ENCODE measurements at regions not wholly inside any gene's neighbourhood (a gene's known extent, or its start where the extent isn't known, plus 50 kb on each side); places are given as distances from the start of the nearest gene placed in this dataset.

- FAIRE-seq (no peak), DNase-seq (ENCODE audit: low read depth in 1 of 2, low spot score in 2 of 2) (no peak)
- no peaks in the 10 kb centered on the region; a peak in 1 of 8 replicates for H3K36me3 ChIP-seq (ENCODE audit: control insufficient read depth in 2 of 4, insufficient read depth in 4 of 4, low read length in 3 of 4)
- H3K56ac ChIP-seq (replicated peaks; ENCODE audit: insufficient read length, low read depth, low read length) = no peak overlapping the region
- no peak overlapping the region for H4K5ac ChIP-seq (ENCODE audit: insufficient read length, low read depth, low read length)
- H2BK5ac ChIP-seq (ENCODE audit: low read depth, low read length) = no peak overlapping the region
- H3K79me1 ChIP-seq (ENCODE audit: low read depth, low read length) = no peaks in the 10 kb centered on the region
- no peak overlapping the region for H2BK15ac ChIP-seq (ENCODE audit: low read length)
- H2BK120ac ChIP-seq (replicated peaks; ENCODE audit: low read depth, low read length) = peak overlapping the region; percentile 12
- H2AK5ac ChIP-seq (ENCODE audit: low read depth, low read length) = no peak overlapping the region
- POLR2A ChIA-PET (ENCODE audit: partially characterized antibody) = no interaction called here
- H4K8ac ChIP-seq (ENCODE audit: extremely low read depth, insufficient read depth, low read length) = no peak overlapping the region
- H3K23ac ChIP-seq (ENCODE audit: insufficient read length) = no peak overlapping the region
- H3K27ac ChIP-seq (ENCODE audit: low read depth, low read length) = no peak overlapping the region
- no peaks in the 10 kb centered on the region for H4K20me1 ChIP-seq (replicated peaks in 1 of 2; ENCODE audit: control insufficient read depth in 1 of 2, insufficient read depth in 2 of 2, low read length in 2 of 2)
- H2BK12ac ChIP-seq (ENCODE audit: low read depth, low read length) = no peak overlapping the region
- no peaks in the 10 kb centered on the region for H3K79me2 ChIP-seq (ENCODE audit: control insufficient read depth in 1 of 2, insufficient read depth in 2 of 2, low read length in 2 of 2)
- H3K27me3 ChIP-seq (replicated peaks in 1 of 4; ENCODE audit: control insufficient read depth in 3 of 4, extremely low read depth in 1 of 4, insufficient read depth in 3 of 4, low read length in 3 of 4) = no peaks in the 10 kb centered on the region; a peak in 2 of 7 replicates
- peaks cover 2 to 14% (median 7%) of the 10 kb centered on the region in 4 experiments; a peak in 5 of 7 replicates for H3K4me1 ChIP-seq (replicated peaks in 1 of 4; ENCODE audit: control insufficient read depth in 3 of 4, insufficient read depth in 4 of 4, low read length in 3 of 4)
- CTCF ChIA-PET (ENCODE audit: partially characterized antibody) = no interaction called here
- H3K4me3 ChIP-seq (ENCODE audit: extremely low read depth in 1 of 4, insufficient read depth in 2 of 4, low read depth in 3 of 4, low read length in 4 of 4) = no peak overlapping the region
- H3K23me2 ChIP-seq (ENCODE audit: low read depth, low read length) = no peaks in the 10 kb centered on the region
- no peak overlapping the region for H2AFZ ChIP-seq (ENCODE audit: low read length)
- no peak overlapping the region for H3K4me2 ChIP-seq (ENCODE audit: insufficient read depth in 1 of 2, low read depth in 2 of 2, low read length in 2 of 2)
- 0 out of 2 replicates have a peak overlapping the region, but pooled peaks have one; percentile 17 for H2BK20ac ChIP-seq (ENCODE audit: low read length)
- H3K4ac ChIP-seq (replicated peaks; ENCODE audit: insufficient read length, low read depth, low read length) = no peak overlapping the region
- H3K14ac ChIP-seq (ENCODE audit: insufficient read length) = no peak overlapping the region
- H3K9ac ChIP-seq (replicated peaks in 1 of 4; ENCODE audit: extremely low read depth in 1 of 4, low read depth in 3 of 4, low read length in 3 of 4) = no peak overlapping the region
- WGBS, 2 experiments (ENCODE audit: extremely low coverage in 1 of 2, insufficient coverage in 1 of 2, insufficient read length in 1 of 2, insufficient replicate concordance in 2 of 2, low coverage in 1 of 2, low lambda C conversion rate in 2 of 2, missing lambda C conversion rate in 1 of 2) = 85% methylated on average over 5 of the region's 5 CpGs; no CpG with 5 or more reads in 1 of the 2 experiments
- H3K9me3 ChIP-seq (ENCODE audit: insufficient read depth in 2 of 2, low read depth in 1 of 2, low read length in 1 of 2) = no peaks in the 10 kb centered on the region
- H4K91ac ChIP-seq (replicated peaks; ENCODE audit: insufficient read length, low read length) = no peak overlapping the region
- H3K18ac ChIP-seq (ENCODE audit: extremely low read depth, low read length) = no peak overlapping the region
- TF ChIP-seq EGR1 (IDR thresholded peaks at IDR 0.05; ENCODE audit: borderline replicate concordance, low read depth, low read length) (no peak), ASH2L (IDR thresholded peaks at IDR 0.05; ENCODE audit: low read length) (no peak), RAD21 (IDR thresholded peaks at IDR 0.05 in 1 of 2, conservative IDR thresholded peaks at IDR 0.05 in 1 of 2; ENCODE audit: low read depth in 2 of 2, low read length in 2 of 2) (no peak), JUND (IDR thresholded peaks at IDR 0.05; ENCODE audit: low read length) (no peak), CTBP2 (IDR thresholded peaks at IDR 0.05; ENCODE audit: borderline replicate concordance, insufficient read depth, insufficient read length, low read length) (no peak), PHF8 (conservative IDR thresholded peaks at IDR 0.05; ENCODE audit: low read depth, low read length) (no peak), TCF12 (IDR thresholded peaks at IDR 0.05; ENCODE audit: low read depth, low read length) (no peak), EP300 (IDR thresholded peaks at IDR 0.05; ENCODE audit: borderline replicate concordance in 1 of 2, low read depth in 2 of 2, low read length in 2 of 2) (no peak), ZNF274 (IDR thresholded peaks at IDR 0.05; ENCODE audit: borderline replicate concordance, extremely low read depth, low read length) (no peak), USF2 (IDR thresholded peaks at IDR 0.05; ENCODE audit: low read length) (no peak), KDM5A (IDR thresholded peaks at IDR 0.05; ENCODE audit: low read length) (no peak), POLR2A (IDR thresholded peaks at IDR 0.05; ENCODE audit: control extremely low read depth in 1 of 2, low read depth in 2 of 2, low read length in 2 of 2) (no peak), BCL11A (IDR thresholded peaks at IDR 0.05; ENCODE audit: low read depth in 2 of 2, low read length in 2 of 2) (no peak), JUN (IDR thresholded peaks at IDR 0.05; ENCODE audit: low read depth, low read length) (no peak)
These were observed 163.7 kb downstream of the MAF start for GRCh38 chr16:79436885-79437284.

Measured in H1 (cell line).